ENCODE measurements at regions not wholly inside any gene's neighbourhood (a gene's known extent, or its start where the extent isn't known, plus 50 kb on each side); places are given as distances from the start of the nearest gene placed in this dataset.

GRCh38 chr1:112850034-112850757 is 105.8 kb downstream of the SLC16A1 start:
- Histone ChIP-seq H3K27ac (no peak overlapping the region), H3K4me3 (peak overlapping the region; percentile 25 to 42), H3K4me1 (replicated peaks) (no peaks in the 10 kb centered on the region), H3K27me3 (replicated peaks; ENCODE audit: insufficient read depth) (no peaks in the 10 kb centered on the region), H3K36me3 (no peaks in the 10 kb centered on the region), H3K9me3 (no peaks in the 10 kb centered on the region)
- no peak for TF ChIP-seq CTCF (IDR thresholded peaks at IDR 0.05)
- TF ChIP-seq POLR2A (IDR thresholded peaks at IDR 0.05): no peak
- no peak for TF ChIP-seq POLR2AphosphoS5 (IDR thresholded peaks at IDR 0.05)
- 35% methylated on average over 40 of the region's 40 CpGs for WGBS
- DNase-seq (ENCODE audit: low spot score): no peak
- intact Hi-C loops (cut with DNase I): no loop called here

- DNase-seq (ENCODE audit: low spot score): no peak
- Histone ChIP-seq H3K4me1 (replicated peaks) (no peaks in the 10 kb centered on the region), H3K27me3 (replicated peaks; ENCODE audit: insufficient read depth) (no peaks in the 10 kb centered on the region), H3K4me3 (peak overlapping the region; percentile 25 to 42), H3K36me3 (no peaks in the 10 kb centered on the region), H3K9me3 (no peaks in the 10 kb centered on the region), H3K27ac (no peak overlapping the region)
- no peak for TF ChIP-seq POLR2A (IDR thresholded peaks at IDR 0.05)
- no peak for TF ChIP-seq CTCF (IDR thresholded peaks at IDR 0.05)
- no peak for TF ChIP-seq POLR2AphosphoS5 (IDR thresholded peaks at IDR 0.05)
- intact Hi-C loops (cut with DNase I): no loop called here
- under 1% methylated on average over 29 of the region's 58 CpGs for WGBS
Observed at GRCh38 chr1:112849425-112850033, 106.5 kb downstream of the SLC16A1 start.

GRCh38 chr1:112841825-112842224 is 114.2 kb downstream of the SLC16A1 start:
- Histone ChIP-seq H3K27me3 (replicated peaks; ENCODE audit: insufficient read depth) (no peaks in the 10 kb centered on the region), H3K27ac (no peak overlapping the region), H3K9me3 (no peaks in the 10 kb centered on the region), H3K4me3 (no peak overlapping the region), H3K4me1 (replicated peaks) (no peaks in the 10 kb centered on the region), H3K36me3 (no peaks in the 10 kb centered on the region)
- 92% methylated on average over 10 of the region's 10 CpGs for WGBS
- DNase-seq (ENCODE audit: low spot score): no peak
- intact Hi-C loops (cut with DNase I): no loop called here
- TF ChIP-seq POLR2A (IDR thresholded peaks at IDR 0.05): no peak
- TF ChIP-seq POLR2AphosphoS5 (IDR thresholded peaks at IDR 0.05): no peak
- TF ChIP-seq CTCF (IDR thresholded peaks at IDR 0.05): no peak

- H3K4me3 ChIP-seq: no peak overlapping the region
- H3K9me3 ChIP-seq: no peaks in the 10 kb centered on the region
- no peaks in the 10 kb centered on the region for H3K4me1 ChIP-seq (replicated peaks)
- 64% methylated on average over 7 of the region's 7 CpGs for WGBS
- no peaks in the 10 kb centered on the region for H3K27me3 ChIP-seq (replicated peaks; ENCODE audit: insufficient read depth)
- no peak for DNase-seq (ENCODE audit: low spot score)
- intact Hi-C loops (cut with DNase I): no loop called here
- TF ChIP-seq CTCF (IDR thresholded peaks at IDR 0.05) (no peak), POLR2AphosphoS5 (IDR thresholded peaks at IDR 0.05) (no peak), POLR2A (IDR thresholded peaks at IDR 0.05) (no peak)
- H3K27ac ChIP-seq: no peak overlapping the region
- no peaks in the 10 kb centered on the region for H3K36me3 ChIP-seq
Observed at GRCh38 chr1:112840631-112841624, 115.1 kb downstream of the SLC16A1 start.
